ENCODE measurements at regions not wholly inside any gene's neighbourhood (a gene's known extent, or its start where the extent isn't known, plus 50 kb on each side); places are given as distances from the start of the nearest gene placed in this dataset.

DNA sequence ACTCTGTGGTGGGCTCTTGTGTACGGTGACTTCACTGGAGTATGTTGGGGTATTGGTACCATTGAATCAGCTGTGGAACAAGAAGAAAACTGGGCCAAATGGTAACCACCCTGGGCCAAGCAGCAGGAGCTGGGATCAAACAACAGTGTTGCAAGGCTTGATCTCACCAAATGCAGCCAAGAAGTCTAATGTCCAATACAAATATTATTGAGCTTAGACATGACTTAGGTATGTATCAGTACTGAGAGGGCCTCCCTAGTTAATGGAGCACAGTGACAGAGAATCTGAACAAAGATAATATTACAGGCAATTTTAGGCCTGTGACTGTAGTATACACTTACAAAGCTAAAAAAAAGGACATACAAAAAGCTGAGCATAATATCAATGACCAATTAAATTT, 604.8 kb downstream of the PLA2G4A start:
- DNase-seq (ENCODE audit: low spot score), result no peak

DNA sequence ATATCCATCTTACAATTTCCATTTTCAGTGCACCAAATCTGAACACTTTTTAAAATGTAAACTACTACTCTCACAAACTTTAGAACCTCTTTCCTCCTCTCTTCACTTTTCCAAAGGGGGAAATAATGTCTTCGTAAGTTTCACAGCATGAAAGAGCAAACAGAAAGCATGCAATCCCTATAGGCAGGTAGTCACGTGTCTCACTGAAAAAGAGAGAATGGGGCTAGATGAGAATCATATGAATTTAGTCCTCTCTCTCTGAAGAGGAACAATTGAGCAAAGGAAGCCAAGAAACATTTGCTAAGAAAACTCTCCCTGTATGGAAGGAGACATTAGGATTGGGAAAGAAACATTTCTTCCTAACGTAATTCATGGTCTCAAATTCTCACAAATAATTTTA, 613.9 kb downstream of the PLA2G4A start:
- DNase-seq (ENCODE audit: low spot score), result no peak

DNA sequence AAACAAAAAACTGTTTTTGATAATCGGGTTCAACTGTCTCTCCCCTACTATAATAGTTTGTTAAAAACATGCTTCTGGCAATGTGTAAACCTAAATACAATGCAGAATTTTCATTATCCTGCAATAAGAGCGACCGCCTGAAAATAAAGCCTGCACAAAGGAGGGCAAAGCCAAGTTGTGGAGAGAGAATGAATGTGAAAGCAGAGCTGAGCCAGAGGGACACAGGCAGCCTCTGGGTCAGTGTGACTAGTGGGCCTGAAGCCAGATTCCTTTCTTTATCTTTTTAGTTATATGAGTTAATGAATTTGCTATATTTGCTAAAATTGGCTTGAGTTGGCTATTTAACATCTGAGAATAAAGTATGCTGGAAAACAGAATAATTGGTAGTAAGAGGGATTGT, 615.2 kb downstream of the PLA2G4A start:
- no peak for DNase-seq (ENCODE audit: low spot score)

DNA sequence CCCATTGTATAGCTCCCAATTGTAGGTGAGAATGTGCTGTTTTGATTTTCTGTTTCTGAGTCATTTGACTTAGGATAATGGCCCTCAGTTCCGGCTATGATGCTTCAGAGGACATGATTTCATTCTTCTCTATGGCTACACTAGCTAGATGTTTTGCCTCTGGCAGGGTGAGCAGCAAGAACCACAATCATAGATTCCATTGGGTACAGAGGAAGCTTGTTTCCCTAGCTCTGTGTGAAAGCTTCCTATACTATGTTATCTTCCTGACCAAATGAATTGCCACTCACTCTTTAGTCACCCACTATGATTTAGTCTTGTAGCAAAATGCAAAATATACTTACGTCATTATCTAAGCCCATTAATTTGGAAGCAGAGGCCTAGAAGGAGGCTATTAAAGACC, 616.3 kb downstream of the PLA2G4A start:
- DNase-seq (ENCODE audit: low spot score), result no peak

DNA sequence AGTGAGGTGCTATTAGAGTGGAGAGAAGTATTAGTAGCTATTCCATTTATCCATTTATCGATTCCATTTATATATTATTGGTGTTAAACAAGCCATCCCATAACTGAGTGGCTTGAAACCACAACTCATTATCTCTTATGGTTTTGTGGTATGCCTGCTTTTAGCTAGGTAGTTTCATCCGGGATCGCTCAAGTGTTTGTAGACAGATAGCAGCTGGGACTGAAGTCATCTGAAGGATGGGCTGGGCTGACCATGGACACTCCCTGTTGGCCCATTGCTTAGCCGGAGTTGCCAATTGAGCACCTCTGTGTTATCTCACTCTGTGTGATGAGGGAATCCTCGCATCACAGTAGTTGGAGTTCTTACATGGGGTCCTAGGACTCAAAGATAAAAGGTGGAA, 622.5 kb downstream of the PLA2G4A start:
- no peak for DNase-seq (ENCODE audit: low spot score)

DNA sequence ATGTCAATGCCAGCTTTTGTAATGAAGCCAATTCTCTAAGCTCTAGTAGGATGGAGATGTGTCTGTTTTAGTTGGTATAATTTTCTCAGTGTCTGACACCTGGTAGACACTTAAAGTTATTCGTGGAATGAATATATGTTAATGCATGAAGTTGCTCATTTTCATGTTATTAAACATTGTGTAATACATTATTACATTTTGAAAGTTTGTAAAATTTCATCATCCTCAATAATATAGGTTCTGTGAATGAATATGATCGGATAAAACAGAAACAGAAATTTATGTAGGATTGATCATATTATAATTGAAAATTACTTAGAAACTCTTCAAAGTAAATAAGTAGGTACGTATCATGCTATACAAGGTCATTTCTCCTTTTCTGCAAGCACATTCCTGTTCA, 625.3 kb downstream of the PLA2G4A start:
- no peak for DNase-seq (ENCODE audit: low spot score)

DNA sequence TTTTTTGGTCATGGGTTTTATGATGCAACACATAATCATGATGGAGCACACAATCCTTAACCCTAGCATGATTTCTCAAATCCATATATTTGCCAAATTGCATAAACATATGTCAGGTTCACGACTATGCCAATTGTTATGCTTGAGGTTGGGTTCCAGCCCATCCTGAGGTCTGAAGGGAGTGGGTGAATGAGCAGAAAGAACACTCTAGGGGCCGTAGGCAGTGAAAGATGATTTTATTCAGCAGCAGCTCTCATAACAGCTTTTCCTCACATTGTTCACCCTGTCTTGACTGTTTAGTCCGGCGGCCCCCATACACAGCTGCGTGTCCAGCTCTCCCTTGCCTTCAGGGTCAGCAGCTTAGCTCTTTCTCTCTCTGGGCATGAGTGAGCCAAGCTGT, 627.7 kb downstream of the PLA2G4A start:
- no peak for DNase-seq (ENCODE audit: low spot score)

DNA sequence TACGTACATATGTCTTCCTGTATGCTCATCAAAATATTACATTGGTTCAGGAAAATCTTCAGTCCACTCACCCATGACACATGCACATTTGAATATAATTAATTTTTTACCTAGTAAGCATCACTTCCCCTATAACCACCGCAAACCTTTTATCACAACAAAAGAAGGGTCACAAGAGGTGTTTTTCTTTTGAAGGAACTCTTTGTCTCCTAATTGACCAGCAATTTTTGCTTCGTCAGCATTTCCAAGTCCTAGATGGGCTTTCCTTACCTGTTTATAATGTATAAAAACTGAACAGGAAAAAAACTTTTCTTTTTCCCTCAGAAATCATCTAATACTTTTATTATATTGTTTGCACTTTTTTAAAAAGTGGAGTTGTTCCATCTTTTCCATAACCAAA, 631.3 kb downstream of the PLA2G4A start:
- DNase-seq (ENCODE audit: low spot score), result no peak

DNA sequence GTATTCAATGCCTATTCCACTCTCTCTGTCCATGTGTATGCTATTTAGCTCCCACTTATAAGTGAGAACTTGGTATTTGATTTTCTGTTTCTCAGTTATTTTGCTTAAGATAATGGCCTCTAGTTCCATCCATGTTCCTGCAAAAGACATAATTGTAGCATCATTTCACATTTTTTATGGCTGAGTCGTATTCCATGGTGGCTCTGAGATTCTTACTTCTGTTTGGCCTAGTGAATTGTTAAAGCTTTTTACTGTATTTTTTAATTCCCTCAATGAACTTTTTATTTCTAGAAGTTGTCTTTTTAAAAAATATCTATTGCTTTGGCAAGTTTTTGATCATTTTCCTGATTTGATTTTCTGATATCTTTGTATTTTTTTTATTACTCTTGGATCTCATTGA, 635.6 kb downstream of the PLA2G4A start:
- DNase-seq (ENCODE audit: low spot score), result no peak

DNA sequence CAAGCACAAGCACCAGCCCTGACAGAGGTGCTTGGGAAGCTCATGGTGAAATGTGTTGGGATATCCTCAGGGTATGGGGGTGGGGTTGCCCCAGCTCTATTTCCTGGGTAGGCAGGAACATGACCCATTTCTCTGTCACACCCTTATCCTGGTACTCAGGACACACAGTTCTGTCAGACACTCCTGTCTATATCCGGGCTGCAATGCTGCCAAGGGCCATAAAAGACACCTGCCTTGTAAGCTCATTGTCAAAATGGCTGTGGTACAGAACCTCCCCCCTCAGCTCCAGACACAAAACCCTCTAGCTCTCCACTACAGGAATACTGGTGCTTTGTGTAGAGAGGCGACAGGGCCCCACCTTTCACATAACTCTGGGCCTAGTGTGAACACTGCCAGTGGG, 636.7 kb downstream of the PLA2G4A start:
- no peak for DNase-seq (ENCODE audit: low spot score)

DNA sequence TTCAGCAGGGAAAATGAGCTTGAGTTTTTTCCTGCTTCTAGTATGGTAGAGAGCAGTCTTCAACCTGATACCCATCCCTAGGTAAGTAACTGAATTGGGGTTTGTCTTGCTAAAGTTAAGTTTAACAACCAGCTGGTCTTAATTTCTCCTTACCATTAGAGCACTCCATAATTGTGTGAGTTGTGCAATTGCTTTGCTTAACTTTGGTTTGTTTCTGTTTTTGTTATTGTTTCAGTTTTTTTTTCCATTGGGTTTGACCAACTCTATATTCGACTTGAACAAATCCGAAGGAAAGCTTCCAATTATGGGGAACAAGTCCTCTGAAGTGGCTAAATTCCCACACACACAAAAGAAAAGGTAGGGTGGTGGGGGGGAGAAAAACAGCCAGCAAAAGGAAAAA, 641.1 kb downstream of the PLA2G4A start:
- DNase-seq (ENCODE audit: low spot score), result no peak

DNA sequence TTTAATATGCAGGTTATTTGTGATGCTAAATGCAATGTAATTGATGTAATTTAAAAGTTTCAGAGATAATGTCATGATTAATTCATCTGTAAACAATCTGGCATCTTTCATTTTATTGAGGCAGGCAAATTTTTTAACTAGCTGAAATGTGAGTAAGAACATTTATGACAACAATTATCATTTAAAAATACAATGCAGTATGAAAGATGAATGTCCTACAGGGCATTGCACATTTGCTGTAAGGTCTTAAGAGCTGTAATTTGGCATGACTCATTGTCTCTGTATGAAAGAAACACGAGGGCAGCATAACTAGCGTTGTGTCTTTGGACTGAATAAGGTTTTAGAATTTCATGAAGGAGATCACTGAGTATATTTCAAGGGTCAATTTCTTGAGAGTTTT, 642.8 kb downstream of the PLA2G4A start:
- no peak for DNase-seq (ENCODE audit: low spot score)

DNA sequence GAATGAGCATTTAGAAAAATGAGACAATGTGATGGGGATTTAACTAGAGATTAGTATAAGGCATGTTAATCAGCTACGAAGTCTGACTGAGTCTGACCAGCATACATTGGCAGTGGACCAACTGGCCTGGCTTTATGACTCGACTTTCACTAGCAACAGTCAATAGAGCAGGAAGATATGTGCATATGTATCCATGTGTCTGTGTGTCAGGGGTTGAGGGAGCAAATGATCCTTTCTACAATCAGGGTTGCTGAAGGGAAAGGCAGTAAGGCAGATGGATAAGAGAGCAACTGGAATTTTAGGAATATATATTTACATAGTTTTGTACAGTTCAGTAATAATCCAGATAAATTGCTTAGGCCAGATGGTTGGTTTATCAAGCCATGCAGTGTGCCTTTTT, 645.6 kb downstream of the PLA2G4A start:
- no peak for DNase-seq (ENCODE audit: low spot score)

DNA sequence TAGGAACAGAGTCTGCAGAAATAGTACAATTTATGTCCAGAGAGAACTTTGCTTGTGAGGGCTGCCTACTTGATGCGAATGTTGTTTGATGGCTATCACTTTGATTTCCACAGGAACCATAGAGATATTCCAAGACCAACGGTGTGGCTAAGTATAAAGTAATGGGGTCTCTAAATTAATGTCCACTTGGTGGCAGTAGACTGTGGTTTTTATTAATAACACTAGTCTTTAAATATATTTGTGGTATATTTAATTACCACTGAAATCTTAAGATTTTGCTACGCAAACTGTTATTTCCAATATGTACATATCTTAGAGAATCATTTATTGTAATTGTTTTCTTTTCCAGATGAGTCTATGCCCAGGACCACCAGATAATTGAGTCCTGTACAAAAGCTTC, 647.9 kb downstream of the PLA2G4A start:
- DNase-seq (ENCODE audit: low spot score), result no peak

DNA sequence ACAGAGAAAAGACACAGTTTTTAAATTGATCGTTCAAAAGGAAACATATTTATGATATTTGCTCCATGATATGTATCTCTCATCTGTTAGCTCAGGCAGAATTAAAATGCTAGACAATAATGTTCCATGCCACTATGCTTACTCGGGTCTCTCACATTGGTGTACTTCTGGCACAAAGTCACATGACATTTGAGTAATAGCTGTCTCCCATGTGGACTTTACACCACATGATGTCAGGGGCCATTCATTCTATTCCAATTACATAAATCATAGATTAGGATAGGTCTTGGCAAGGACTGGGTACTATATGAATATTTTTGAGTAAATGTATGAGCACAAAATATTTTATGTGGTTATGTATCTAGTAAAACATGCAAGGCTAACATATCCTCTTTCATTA, 648.4 kb downstream of the PLA2G4A start:
- no peak for DNase-seq (ENCODE audit: low spot score)

DNA sequence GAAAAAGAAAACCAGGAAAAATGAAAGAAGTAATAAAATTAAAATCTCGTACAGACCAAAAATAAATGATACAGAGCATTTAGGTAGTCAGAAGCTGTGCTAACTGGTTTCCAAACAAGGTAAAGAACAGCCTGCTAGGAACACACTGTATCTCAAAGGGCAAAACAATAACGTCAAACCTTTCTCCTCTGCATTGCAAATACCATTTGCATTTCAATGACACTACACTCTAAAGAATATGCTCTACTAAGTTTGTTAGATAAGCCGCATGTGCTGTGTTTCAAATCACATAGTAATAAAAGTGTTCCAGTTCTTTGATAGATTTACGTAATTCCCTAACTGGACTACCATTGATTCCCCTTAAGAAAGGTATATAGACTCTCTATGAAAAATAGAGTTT, 648.8 kb downstream of the PLA2G4A start:
- no peak for DNase-seq (ENCODE audit: low spot score)

DNA sequence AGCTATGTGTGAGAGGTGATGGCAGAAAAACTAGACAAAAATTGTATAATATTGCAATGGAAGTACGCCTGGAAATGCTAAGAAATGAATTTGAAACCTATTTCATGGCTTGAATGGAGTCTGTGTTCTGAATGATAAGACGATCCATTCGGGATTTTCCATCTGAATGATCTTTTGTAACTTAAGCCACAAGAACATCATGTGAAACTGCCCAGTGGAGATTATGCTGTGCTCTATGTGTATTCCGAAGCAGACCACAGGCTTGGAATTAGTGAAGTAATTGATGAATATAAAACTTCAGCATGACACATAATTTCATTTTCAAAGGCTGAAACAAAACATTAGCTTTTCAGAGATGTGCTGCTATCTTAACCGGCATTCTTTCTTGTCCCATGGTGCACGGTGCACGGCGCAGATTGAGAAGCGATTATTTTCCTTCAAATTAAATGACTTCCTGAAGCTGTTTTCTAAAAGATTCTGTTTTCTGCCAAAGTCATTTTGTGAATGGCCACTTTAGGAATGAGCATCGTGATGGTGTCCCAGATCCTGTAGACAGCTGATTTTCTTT, 652.9 kb downstream of the PLA2G4A start:
- no peak for DNase-seq (ENCODE audit: low spot score)

DNA sequence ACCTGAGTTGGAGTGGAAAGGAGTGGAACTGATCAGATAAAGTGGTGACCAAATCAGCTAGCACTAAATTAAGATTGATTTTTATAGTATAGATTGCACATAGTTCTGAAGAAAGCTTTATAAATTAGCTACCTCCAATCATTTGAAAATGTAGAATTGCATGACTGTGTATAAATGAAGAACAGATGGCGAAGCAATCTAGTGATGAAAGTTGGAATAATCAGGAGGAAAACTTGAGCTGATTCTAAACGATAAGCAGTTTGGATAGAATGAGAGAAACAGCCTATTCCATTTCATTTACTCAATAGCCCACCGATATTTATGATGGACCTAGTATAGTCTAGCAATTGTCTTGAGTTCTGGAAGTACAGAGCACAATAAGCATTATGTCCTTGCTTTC, 661.5 kb downstream of the PLA2G4A start:
- no peak for DNase-seq (ENCODE audit: low spot score)

DNA sequence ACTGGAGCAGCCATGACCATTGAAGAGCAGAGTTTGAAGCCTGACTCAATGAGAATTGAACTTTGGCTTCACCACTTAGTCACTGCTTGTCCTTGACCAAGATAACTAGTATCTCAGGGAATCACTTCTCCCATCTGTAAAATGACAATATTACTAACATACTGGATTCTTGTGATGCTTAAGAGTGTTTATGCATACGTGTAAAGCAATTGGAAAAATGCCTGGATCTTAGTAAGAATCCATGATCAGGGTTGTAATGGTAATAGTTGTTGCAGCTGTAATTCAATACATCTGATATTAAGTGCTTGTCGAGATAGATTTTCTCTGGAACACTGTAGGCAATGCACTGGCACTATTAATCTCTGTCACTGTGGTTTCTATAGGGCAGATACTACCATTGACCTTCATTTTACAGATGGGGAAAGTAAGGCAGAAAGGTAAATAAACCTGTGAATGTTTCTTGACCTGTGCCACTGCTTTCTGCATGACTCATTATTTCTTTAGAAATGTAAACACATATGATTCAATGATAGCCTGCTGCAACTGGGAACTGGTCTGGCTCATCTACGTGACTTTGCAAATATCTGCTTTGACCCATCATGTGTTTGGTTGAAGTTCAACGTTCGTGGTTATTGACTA, 662.5 kb downstream of the PLA2G4A start:
- no peak for DNase-seq (ENCODE audit: low spot score)

DNA sequence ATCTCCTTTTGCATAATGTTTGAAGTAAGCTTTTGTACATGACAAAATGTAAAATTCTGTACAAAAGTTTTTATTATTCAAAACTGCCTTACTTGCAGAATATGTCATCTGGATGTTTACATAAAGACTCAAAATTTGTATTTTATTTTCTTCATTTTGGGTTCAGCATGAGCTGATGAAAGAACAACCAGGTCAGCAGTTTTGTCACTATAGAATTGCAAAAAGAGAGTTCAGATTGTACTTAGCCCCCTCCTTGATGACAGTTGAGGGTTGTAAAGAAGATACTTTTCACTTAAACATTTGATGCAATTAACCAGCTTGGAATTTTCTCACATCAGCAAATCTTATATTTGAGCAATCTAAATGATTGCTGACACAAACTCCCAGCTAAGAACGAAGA, 669.3 kb downstream of the PLA2G4A start:
- DNase-seq (ENCODE audit: low spot score), result no peak

DNA sequence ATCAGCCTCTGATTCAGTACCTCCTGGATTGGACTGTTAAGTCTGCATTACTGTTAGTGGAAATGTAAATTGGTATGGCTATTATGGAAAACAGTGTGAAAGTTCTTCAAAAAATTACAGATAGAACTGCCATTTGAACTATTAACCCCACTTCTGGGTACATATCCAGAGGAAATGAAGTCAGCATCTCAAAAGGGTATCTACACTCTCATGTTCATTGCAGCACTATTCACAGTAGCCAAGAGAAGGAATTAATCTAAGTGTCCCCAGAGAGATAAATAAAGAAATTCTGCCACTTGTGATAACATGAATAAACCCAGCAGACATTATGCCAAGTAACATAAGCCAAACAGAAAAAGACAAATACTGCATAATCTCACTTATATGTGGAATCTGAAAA, 676.0 kb downstream of the PLA2G4A start:
- DNase-seq (ENCODE audit: low spot score), result no peak

DNA sequence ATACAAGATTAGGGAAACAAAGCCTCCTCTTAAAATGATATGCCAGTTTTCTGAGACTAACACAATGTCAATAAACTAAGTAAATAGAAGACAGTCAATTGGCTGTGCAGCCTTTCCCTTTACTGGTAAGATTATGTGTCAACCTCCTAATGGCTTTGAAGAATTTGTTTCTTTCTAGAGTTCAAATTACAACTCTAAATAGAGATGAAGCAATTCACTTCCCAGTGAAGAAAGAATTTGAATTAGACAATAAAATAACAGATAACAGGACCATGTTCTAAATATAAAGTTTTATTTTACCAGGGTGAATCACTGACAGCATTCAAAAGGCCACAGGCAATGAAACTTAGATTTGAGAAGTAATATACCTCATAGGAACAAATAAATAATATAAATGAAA, 680.3 kb downstream of the PLA2G4A start:
- no peak for DNase-seq (ENCODE audit: low spot score)

DNA sequence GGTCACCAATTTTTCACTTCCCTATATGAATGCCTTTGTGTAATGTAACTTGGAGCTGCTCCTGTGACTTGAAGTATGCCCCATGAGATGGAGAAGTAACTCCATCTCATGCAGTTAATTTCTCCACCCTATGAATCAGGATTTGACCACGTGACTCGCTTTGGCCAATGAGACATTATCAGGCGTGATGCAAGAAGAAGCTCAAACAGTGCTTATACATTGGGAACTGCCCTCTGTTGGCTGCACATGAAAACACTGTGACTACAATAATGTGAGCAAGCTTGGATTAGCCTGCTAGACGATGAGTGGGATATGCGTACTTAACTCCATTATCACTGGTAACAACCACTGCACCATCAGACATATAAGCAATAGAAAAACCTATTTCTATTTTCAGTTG, 684.4 kb downstream of the PLA2G4A start:
- no peak for DNase-seq (ENCODE audit: low spot score)

DNA sequence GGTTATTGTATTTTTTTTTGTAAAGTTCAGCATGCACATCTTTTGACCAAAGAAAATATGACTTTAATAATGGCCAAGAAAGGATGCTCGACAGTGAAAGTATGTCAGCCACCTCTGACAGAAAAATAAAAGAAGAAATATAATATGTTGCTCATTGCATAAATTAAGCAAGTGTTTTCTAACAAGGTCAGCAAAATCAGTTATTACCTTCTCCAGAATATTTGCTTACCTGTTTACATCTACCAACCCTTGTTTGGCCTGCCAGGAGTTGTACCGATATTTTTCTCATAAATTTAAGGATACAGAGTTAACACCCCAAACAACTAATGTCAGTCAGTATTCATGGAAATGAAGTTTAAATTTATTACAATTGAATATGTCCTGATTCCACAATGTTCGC, 685.4 kb downstream of the PLA2G4A start:
- DNase-seq (ENCODE audit: low spot score), result no peak

DNA sequence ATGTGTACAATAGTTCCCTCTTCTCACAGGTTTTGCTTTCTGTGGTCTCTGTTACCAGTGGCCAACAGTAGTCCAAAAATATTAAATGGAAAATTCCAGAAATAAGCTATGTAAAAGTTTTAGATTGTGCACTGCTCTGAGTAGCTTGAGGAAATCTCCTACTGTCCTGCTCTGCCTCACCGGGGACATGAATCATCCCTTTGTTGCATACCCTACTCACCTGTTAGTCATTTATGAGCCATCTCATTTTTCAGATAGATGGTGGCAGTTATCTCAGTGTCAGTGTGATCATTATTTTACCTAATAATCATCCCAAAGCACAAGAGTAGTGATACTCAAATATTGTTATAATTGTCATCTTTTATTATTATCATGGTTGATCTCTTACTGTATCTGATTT, 688.1 kb downstream of the PLA2G4A start:
- no peak for DNase-seq (ENCODE audit: low spot score)

All from AG20443 (cell line).